GOT3 (cell line): ENCODE measurements at regions not wholly inside any gene's neighbourhood (a gene's known extent, or its start where the extent isn't known, plus 50 kb on each side); places are given as distances from the start of the nearest gene placed in this dataset.
"Not testable (repeated sequence)": the region's sequence is repeated elsewhere in the genome, so short reads cannot be mapped to it uniquely, and the experiment has no call there.

Experiments used
- DNase-seq: peaks from one replicate; lab custom pipeline; 2025; ENCODE audit warnings: mixed read lengths; lab: John Stamatoyannopoulos, UW

- DNase-seq = not testable (repeated sequence)
Measured at GRCh38 chr12:14032191-14032590, 50.8 kb upstream of the GRIN2B start.

- no peak for DNase-seq
Measured at GRCh38 chr12:14043776-14044175, 62.4 kb upstream of the GRIN2B start.

DNA sequence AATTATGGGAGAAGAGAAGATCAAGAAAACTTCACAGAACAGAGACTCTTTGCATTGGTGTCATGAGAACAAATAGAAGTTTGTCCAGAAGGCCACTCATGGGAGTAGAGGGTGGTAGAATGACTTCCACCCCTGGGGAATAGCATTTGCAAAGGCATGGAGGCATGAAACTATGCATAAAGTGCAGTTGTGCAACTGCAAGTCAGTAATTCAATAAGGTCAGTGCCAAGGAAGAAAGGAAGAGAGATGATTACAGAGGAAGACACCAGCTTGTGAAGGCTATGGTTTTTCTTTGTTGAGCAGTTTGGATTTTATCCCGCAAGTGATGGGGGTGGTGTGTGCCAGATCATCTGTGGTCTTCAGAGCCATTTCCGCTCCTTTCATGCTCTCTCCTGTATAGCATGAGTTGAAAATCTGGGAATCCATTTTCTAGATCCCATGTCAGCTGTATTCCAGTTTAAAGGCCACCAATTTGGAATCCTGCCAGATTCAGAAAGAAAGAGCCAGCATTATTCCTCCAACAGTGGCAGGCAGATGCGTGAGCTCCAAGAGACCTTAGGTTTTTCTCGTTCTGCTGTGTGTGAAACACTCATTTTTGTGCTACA lies 67.6 kb upstream of the GRIN2B start:
- no peak for DNase-seq

- no peak for DNase-seq
Measured at GRCh38 chr12:14057895-14058294, 76.5 kb upstream of the GRIN2B start.

DNA sequence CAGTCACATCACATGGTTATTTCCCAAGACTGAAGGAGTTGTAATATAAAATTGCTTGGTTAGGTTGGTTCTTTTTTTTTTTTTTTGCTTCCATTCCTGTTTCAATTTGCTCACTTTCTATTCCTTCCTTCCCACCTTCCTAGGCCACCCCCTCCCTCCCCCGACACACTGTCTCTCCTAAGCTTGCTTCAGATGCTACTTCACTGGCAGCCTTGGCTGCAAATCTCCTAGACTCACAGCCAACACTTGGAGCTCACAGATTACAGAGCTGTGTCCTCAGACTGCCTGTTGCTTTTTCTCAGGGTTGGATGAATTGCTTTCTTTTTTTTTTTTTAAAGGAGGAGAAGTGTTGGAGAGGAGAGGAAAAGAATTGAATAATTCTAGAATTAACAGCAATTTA lies 77.3 kb upstream of the GRIN2B start:
- no peak for DNase-seq

- no peak for DNase-seq
Measured at GRCh38 chr12:14059548-14059947, 78.1 kb upstream of the GRIN2B start.

DNA sequence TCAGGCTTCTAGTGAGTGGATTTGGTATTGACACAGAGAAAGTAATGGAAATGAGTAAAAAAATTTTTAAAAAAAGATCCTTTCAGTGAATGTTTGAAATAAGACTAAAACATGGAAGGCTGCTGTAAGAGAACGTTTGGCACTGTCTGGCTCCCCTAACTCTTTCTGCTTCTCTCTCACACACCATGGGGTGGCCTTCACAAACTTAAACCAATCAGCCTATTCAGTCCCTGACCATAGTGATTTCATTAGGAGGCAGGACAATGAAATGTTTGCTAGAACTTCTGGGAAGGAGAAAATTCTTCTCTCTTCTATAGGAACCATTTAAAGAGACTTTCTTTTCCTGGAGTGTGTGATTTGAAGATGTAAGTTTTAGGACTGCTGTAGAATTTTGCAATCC lies 84.2 kb upstream of the GRIN2B start:
- DNase-seq = no peak

DNA sequence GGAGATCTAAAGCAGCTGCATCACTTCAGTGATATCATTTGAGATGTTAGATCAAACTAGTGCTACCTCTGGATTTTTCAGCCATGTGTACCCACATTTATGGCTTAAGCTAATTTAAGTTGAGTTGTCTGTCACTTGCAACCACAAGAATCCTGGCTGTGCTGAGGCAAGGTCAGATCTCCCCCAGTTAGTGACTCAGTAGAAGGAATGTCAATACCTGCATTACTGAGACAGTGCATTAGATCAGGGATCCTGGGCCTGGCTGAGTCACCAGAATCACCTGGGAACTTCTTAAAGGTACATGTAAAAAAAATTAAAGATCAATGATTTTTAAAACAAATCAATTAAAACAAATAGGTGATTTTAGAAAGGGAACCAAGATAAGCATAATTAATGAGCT lies 84.6 kb upstream of the GRIN2B start:
- DNase-seq = no peak

GRCh38 chr12:14068961-14069360 lies 87.6 kb upstream of the GRIN2B start:
- DNase-seq = no peak

- no peak for DNase-seq
Measured at GRCh38 chr12:14071833-14072232, 90.4 kb upstream of the GRIN2B start.

GRCh38 chr12:14072987-14073386 lies 91.6 kb upstream of the GRIN2B start:
- no peak for DNase-seq

GRCh38 chr12:14075797-14076393 lies 94.5 kb upstream of the GRIN2B start:
- DNase-seq = no peak

DNA sequence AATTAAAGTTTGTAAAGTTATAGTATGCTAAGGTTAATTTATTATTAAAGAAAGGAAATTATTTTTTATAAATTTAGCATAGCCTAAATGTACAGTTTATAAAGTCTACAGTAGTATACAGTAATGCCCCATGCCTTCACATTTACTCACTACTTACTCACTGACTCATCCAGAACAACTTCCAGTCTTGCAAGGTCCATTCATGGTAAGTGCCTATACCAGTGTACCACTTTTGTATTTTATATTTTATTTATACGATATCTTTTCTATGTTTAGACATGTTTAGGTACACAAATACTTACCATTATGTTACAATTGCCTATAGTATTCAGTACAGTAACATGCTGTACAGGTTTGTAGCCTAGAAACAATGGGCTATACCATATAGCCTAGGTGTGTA lies 95.1 kb upstream of the GRIN2B start:
- DNase-seq = no peak

GRCh38 chr12:14086838-14087237 lies 105.4 kb upstream of the GRIN2B start:
- no peak for DNase-seq

- DNase-seq = no peak
Measured at GRCh38 chr12:14099994-14100393, 118.6 kb upstream of the GRIN2B start.

DNA sequence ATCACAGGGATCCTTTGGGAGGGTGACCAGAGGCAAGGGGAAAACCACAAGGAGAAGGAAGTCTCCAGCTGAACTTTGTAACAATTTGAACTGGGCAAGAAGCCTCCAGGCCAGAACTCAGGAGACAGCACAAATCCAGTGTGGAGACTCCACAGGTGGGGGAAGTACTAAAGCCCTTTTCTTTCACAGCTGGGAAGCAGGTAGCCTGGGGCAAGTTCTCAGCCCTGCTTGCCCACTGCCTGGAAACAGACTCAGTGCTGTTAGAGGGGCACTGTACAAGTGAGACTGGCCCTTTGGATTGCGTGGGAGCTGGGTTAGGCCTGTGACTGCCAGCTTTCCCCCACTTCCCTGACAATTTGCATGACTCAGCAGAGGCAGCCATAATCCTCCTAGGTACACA lies 120.2 kb upstream of the GRIN2B start:
- not testable (repeated sequence) for DNase-seq

DNA sequence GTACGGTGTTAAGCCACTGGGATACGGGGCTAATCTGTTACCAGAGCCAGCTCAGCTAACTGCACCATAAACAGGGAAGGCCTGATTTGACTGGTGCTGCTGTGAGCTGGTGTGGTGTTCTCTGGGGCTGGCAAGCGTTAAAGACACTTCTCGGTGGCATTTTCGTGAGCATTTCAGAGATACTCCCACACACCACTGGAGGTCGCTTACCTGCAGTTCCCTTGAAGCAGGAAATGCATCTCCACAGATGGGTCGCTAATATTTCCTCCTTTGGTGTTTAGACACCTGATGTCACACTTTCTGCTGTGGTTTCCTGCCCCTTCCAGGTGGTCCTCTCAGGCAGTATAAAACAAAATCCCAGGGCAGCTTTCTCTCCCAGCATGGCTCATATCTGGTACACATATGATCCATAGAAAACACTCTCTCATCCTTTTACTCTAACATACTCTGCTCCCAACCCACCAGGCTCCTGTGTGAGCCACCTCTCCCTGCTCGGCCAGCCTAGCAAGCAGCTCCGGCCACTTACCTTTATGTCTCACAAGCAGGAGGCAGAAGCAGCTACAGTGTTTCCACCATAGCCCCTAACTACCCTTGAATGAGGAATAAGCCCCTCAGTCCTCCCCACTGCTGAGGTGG lies 129.9 kb upstream of the GRIN2B start:
- DNase-seq = no peak

GRCh38 chr12:14113031-14113430 lies 131.6 kb upstream of the GRIN2B start:
- DNase-seq = no peak

DNA sequence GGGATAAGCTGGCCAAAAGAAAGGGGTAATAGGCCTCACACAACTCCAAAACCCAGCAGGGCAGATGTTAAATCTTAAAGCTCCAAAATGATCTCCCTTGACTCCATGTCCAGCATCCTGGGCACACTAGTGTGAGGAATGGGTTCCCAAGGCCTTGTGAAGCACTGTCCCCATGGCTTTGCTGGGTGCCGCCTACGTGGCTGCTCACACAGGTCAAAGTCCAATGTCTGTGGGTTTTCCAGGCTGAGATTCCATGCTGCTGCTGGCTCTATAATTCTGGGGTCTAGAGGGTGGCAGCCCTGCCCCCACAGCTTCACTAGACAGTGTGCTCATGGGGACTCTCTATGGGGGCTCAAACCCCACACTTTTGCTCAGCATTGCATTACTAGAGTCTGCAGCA lies 145.3 kb upstream of the GRIN2B start:
- DNase-seq = no peak

GRCh38 chr12:14129611-14130195 lies 148.3 kb upstream of the GRIN2B start:
- no peak for DNase-seq

DNA sequence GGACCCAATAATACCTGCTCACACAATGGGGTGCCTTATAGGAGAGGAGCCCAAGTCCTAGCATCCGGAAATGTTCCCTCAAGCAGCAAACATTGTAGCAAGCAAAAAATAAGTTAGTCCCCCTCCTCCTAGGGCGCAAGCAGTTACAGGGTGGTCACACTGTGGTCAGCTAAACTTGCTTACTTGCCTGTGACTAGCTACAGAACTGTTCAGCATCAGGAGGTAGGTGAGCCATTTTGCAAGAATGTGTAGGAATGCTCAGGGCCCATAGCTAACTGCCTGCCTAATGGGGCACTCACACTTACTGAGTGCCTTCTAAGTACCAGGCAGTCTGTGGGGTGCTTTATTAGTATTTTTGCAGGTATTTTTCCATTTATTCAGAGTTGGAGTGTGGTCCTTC lies 154.6 kb upstream of the GRIN2B start:
- no peak for DNase-seq

DNA sequence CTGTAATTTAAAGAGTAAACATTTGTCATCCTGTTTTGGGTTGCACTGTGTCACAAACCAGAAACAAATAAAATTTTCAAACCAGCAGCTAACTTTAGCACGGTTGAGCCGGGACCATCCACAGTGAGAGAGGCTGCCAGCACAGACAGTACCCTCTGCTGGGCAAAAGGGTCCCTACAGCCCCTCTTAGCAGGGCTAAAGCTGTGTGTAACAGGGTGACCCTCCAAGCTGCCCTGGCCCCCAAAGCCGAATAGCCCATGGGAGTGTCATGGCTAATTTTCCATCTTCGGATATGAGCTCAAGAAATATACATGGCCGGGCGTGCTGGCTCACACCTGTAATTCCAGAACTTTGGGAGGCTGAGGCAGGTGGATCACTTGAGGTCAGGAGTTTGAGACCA lies 157.1 kb upstream of the GRIN2B start:
- DNase-seq = no peak

GRCh38 chr12:14148489-14149270 lies 167.3 kb upstream of the GRIN2B start:
- DNase-seq = no peak
